Adrenal gland (tissue), 9 donors: ENCODE measurements at regions not wholly inside any gene's neighbourhood (a gene's known extent, or its start where the extent isn't known, plus 50 kb on each side); places are given as distances from the start of the nearest gene placed in this dataset.

Source experiments
- DNase-seq, 7 donors: peaks; one replicate each; pipeline ENCODE4 v3.0.0-alpha.2; 2019 to 2020
- H3K27ac ChIP-seq, 5 donors: fragments of 200-600 bp; sonication (generic) in 4 of 5; 1 replicate in 3 of 5; 2 replicates in 2 of 5; pipeline versions ENCODE4 v1.5.1 to v1.8.0; 2016 to 2020; ENCODE audit warnings: mild to moderate bottlenecking in 1 of 5
- H3K27me3 ChIP-seq: fragments of 200-600 bp; 2 replicates; pipeline ENCODE4 v1.8.0; 2021
- H3K36me3 ChIP-seq, 2 donors: fragments of 200-600 bp; replicated peaks in 1 of 2; 1 replicate in 1 of 2; 2 replicates in 1 of 2; pipeline versions ENCODE4 v1.5.1 to v1.8.0; 2018 to 2022
- H3K4me1 ChIP-seq, 2 donors: fragments of 200-600 bp; replicated peaks in 1 of 2; 1 replicate in 1 of 2; 2 replicates in 1 of 2; pipeline versions ENCODE4 v1.5.1 to v1.8.0; 2018 to 2021
- H3K4me3 ChIP-seq, 4 donors: fragments of 200-600 bp; sonication (generic) in 3 of 4; one replicate each; pipeline ENCODE4 v1.5.1; 2016 to 2018
- H3K9me3 ChIP-seq, 3 donors: fragments of 200-600 bp; sonication (generic) in 1 of 3; replicated peaks in 1 of 3; 1 replicate in 2 of 3; 2 replicates in 1 of 3; pipeline versions ENCODE4 v1.5.1 to v1.8.0; 2016 to 2021
- POLR2A ChIP-seq, 2 donors: fragments of 450-650 bp; IDR thresholded peaks; one replicate each; pipeline ENCODE4 v1.6.1; 2017; ENCODE audit warnings: antibody characterized with exemption in 2 of 2, mild to moderate bottlenecking in 2 of 2, moderate library complexity in 1 of 2
- WGBS, 4 donors: extraction: QIAGEN DNeasy Blood & Tissue Kit in 2 of 4; methylation state at CpG; one replicate each; pipeline versions ENCODE4 v1.1.5 to v1.1.7; 2013 to 2017; 5-methylcytosine and 5-hydroxymethylcytosine counted together
- intact Hi-C, 2 donors: fragments of 100-400 bp; cut with DNase I; formaldehyde crosslinking; loops; one replicate each; pipeline versions ENCODE4 v1.14.1 to v1.15.0; 2022 to 2023
- TF ChIP-seq, protein P1 (sequence below), 6 experiments: fragments of 450-650 bp in 4 of 6; fragments of 200-600 bp in 2 of 6; sonication (generic) in 1 of 6; IDR thresholded peaks; 1 replicate in 5 of 6; 2 replicates in 1 of 6; pipeline versions ENCODE4 v1.5.1 to v1.8.0; 2016 to 2021; ENCODE audit warnings: antibody characterized with exemption in 6 of 6, mild to moderate bottlenecking in 2 of 6, moderate library complexity in 1 of 6
- donor health status: healthy with polysubstance abuse.
- donor health status: Bipolar disorder and iron deficiency.
- donor health status: DM: yes; HTN: yes; CAD: no.
- donor health status: DM: no; HTN: no; CAD: no.
- donor health status: DM: no; HTN: no; CAD: no.

DNA sequence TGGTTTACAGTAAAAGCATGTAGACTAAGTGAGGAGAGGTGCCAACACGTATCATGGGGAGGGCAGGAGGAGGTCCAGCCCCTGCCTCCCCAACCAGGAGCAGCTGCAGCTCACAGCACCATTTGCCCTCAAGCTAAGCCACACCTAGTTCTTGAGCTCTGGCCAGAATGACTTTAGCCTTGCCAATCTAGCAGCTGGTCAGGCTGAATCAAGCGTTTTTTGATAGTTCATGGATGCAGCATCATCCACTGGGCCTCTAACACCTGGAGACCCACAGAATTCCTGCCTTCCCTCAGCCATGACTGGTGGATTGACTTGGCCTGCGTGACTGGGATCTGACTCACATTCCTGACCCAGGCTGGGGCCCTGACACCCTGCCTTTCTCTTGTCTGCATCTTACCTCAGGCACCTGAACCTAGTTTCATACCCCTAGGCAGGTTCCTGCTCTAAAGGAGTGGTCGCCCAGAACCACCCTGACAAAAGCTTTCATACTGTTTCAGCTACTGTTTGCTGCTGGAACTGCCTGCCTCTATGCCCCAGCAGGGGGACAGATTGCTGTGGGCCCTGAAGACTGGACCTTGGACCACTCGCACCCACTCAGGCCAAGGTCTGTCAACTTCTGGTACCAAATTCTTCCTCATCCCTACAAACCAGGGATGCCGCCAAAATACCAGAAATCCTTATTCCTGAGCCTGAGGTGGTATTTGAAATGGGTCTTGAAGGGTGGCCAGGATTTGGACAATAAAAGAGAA lies 122.3 kb downstream of the QRSL1 start:
- no peak for DNase-seq
- Histone ChIP-seq H3K4me3 (no peak overlapping the region), H3K9me3 (no peaks in the 10 kb centered on the region), H3K27ac (no peak overlapping the region), H3K4me1 (no peaks in the 10 kb centered on the region), H3K36me3 (no peaks in the 10 kb centered on the region), H3K27me3 (no peaks in the 10 kb centered on the region)
- no peak for TF ChIP-seq POLR2A (IDR thresholded peaks at IDR 0.05)
- TF ChIP-seq, protein P1, sequence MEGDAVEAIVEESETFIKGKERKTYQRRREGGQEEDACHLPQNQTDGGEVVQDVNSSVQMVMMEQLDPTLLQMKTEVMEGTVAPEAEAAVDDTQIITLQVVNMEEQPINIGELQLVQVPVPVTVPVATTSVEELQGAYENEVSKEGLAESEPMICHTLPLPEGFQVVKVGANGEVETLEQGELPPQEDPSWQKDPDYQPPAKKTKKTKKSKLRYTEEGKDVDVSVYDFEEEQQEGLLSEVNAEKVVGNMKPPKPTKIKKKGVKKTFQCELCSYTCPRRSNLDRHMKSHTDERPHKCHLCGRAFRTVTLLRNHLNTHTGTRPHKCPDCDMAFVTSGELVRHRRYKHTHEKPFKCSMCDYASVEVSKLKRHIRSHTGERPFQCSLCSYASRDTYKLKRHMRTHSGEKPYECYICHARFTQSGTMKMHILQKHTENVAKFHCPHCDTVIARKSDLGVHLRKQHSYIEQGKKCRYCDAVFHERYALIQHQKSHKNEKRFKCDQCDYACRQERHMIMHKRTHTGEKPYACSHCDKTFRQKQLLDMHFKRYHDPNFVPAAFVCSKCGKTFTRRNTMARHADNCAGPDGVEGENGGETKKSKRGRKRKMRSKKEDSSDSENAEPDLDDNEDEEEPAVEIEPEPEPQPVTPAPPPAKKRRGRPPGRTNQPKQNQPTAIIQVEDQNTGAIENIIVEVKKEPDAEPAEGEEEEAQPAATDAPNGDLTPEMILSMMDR (IDR thresholded peaks at IDR 0.05) = no peak
- 64 to 78% (median 76%) methylated on average over 3 to 6 of the region's 6 CpGs for WGBS, 4 donors
- intact Hi-C loops = no loop called here

GRCh38 chr6:106750946-106751345 lies 121.6 kb downstream of the QRSL1 start:
- H3K4me3 ChIP-seq = no peak overlapping the region
- H3K27ac ChIP-seq = no peak overlapping the region
- no peaks in the 10 kb centered on the region for H3K27me3 ChIP-seq
- intact Hi-C loops = no loop called here
- H3K36me3 ChIP-seq = no peaks in the 10 kb centered on the region
- H3K4me1 ChIP-seq = no peaks in the 10 kb centered on the region
- 55 to 65% (median 58%) methylated on average over 4 of the region's 4 CpGs for WGBS, 4 donors
- H3K9me3 ChIP-seq = no peaks in the 10 kb centered on the region
- TF ChIP-seq, protein P1 (IDR thresholded peaks at IDR 0.05) = no peak
- no peak for TF ChIP-seq POLR2A (IDR thresholded peaks at IDR 0.05)
- DNase-seq = no peak

GRCh38 chr6:106750142-106750918 lies 121.0 kb downstream of the QRSL1 start:
- no peaks in the 10 kb centered on the region for H3K27me3 ChIP-seq
- H3K4me3 ChIP-seq = no peak overlapping the region
- no peak for DNase-seq
- no peak for TF ChIP-seq POLR2A (IDR thresholded peaks at IDR 0.05)
- TF ChIP-seq, protein P1 (IDR thresholded peaks at IDR 0.05) = no peak
- WGBS, 4 donors = 53 to 64% (median 55%) methylated on average over 9 of the region's 9 CpGs
- H3K27ac ChIP-seq = no peak overlapping the region
- no peaks in the 10 kb centered on the region for H3K4me1 ChIP-seq
- no peaks in the 10 kb centered on the region for H3K9me3 ChIP-seq
- no peaks in the 10 kb centered on the region for H3K36me3 ChIP-seq
- intact Hi-C loops = no loop called here

DNA sequence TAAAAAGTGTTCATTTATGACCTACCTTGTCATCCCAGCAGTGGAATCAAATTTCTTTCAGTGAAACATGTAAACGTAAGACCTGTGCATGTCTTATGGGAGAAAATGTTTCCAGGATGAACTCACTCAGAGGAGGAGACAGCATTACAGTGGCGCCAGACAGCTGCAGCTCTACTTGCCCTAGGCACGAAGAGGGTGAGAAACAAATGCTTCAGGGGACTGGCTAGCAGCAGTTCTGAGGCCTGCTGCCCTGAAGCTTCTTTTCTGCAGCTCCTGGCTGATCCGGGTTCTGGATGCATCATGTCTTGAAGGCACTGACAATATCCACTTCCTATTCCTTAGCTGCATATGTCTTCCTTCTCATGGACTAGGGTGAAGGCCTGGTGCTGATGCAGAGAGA lies 120.2 kb downstream of the QRSL1 start:
- no peaks in the 10 kb centered on the region for H3K27me3 ChIP-seq
- no peak for TF ChIP-seq POLR2A (IDR thresholded peaks at IDR 0.05)
- TF ChIP-seq, protein P1 (IDR thresholded peaks at IDR 0.05) = no peak
- H3K9me3 ChIP-seq = no peaks in the 10 kb centered on the region
- WGBS, 4 donors = 43 to 67% (median 64%) methylated on average over 4 of the region's 4 CpGs
- H3K4me3 ChIP-seq = no peak overlapping the region
- H3K27ac ChIP-seq = no peak overlapping the region
- no peaks in the 10 kb centered on the region for H3K36me3 ChIP-seq
- intact Hi-C loops = no loop called here
- no peak for DNase-seq
- H3K4me1 ChIP-seq = no peaks in the 10 kb centered on the region
